Testis (tissue), 2 donors: ENCODE measurements at regions not wholly inside any gene's neighbourhood (a gene's known extent, or its start where the extent isn't known, plus 50 kb on each side); places are given as distances from the start of the nearest gene placed in this dataset.

Experiments
- POLR2A ChIP-seq: fragments of 450-650 bp; IDR thresholded peaks from one replicate; pipeline ENCODE4 v1.6.1; 2017; ENCODE audit warnings: antibody characterized with exemption, mild to moderate bottlenecking, moderate library complexity
- TF ChIP-seq, protein P1 (sequence below), 3 experiments: fragments of 450-650 bp in 2 of 3; fragments of 200-600 bp in 1 of 3; sonication (generic) in 1 of 3; IDR thresholded peaks; one replicate each; pipeline ENCODE4 v1.5.1; 2016 to 2019; ENCODE audit warnings: antibody characterized with exemption in 3 of 3, mild to moderate bottlenecking in 2 of 3, moderate library complexity in 1 of 3

DNA sequence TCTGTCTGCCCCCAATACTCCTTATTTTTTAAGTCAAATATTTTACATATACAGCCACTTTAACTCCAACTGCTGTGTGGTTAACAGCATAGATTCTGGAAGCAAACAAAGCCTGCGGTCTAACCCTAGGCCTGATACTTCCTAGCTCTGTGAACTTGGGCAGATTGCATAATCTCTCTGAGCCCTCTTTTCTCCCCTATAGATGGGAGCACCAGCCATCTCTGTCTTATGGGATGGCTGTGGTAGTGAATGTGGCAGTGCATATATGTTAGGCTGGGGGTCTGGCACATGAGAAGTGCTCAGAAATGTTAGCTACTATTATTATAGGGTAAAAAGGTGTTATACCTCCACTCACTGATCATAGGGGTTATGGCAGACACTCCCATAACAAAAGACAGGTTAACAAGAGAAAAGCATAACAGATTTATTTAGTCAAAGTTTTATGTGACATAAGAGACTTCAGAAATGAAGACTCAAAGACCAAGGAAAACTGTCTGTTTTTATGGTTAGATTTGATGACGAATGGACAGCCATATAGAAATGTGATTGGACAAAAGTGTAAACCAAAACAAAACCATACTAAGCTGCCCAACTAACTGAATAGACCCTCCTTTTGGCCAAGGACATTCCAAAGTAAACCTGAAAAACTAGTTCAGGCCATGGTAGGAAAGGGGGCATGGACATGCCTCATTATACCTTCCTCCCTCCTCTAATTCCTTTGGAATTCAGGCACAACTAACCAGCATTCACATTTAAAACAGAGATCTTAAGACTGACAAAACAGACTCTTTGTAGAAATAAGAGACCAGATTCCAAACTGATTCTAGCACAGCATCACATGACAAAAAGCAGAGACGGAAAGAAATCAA lies 53.9 kb upstream of the DAZL start:
- TF ChIP-seq, protein P1, sequence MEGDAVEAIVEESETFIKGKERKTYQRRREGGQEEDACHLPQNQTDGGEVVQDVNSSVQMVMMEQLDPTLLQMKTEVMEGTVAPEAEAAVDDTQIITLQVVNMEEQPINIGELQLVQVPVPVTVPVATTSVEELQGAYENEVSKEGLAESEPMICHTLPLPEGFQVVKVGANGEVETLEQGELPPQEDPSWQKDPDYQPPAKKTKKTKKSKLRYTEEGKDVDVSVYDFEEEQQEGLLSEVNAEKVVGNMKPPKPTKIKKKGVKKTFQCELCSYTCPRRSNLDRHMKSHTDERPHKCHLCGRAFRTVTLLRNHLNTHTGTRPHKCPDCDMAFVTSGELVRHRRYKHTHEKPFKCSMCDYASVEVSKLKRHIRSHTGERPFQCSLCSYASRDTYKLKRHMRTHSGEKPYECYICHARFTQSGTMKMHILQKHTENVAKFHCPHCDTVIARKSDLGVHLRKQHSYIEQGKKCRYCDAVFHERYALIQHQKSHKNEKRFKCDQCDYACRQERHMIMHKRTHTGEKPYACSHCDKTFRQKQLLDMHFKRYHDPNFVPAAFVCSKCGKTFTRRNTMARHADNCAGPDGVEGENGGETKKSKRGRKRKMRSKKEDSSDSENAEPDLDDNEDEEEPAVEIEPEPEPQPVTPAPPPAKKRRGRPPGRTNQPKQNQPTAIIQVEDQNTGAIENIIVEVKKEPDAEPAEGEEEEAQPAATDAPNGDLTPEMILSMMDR (IDR thresholded peaks at IDR 0.05): no peak
- TF ChIP-seq POLR2A: no peak
